ENCODE measurements at regions not wholly inside any gene's neighbourhood (a gene's known extent, or its start where the extent isn't known, plus 50 kb on each side); places are given as distances from the start of the nearest gene placed in this dataset.

- TF ChIP-seq CTCF (IDR thresholded peaks at IDR 0.05) = no peak
- no peak for TF ChIP-seq EZH2 (IDR thresholded peaks at IDR 0.05; ENCODE audit: borderline replicate concordance, insufficient read depth, low read depth, low read length, poor library complexity, severe bottlenecking)
Measured at GRCh38 chr13:38141792-38142191, 207.9 kb upstream of the UFM1 start.
